ENCODE measurements at regions not wholly inside any gene's neighbourhood (a gene's known extent, or its start where the extent isn't known, plus 50 kb on each side); places are given as distances from the start of the nearest gene placed in this dataset.
"Not testable (repeated sequence)": the region's sequence is repeated elsewhere in the genome, so short reads cannot be mapped to it uniquely, and the experiment has no call there.

DNA sequence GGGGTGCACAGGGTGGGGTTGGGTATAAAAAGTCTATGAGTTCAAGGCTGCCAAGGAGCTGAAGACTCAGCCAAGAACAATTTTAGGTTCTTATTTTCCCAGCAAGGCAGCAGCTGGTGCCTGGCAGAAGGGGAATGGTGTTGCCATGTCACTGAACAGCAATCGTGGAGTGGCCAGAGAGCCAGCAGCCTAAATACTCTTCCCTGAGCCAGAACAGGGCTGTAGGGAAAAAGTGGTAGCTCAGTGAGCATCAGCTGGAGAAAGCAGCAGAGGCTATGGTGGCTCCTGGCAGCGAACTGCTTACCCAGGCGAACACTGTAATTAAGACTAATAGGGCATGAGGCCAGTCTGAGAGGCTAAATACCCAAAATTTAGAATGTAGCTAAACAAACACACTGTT is 334.9 kb downstream of the RMST start:
- no peak for DNase-seq (ENCODE audit: low read depth in 3 of 3)

DNA sequence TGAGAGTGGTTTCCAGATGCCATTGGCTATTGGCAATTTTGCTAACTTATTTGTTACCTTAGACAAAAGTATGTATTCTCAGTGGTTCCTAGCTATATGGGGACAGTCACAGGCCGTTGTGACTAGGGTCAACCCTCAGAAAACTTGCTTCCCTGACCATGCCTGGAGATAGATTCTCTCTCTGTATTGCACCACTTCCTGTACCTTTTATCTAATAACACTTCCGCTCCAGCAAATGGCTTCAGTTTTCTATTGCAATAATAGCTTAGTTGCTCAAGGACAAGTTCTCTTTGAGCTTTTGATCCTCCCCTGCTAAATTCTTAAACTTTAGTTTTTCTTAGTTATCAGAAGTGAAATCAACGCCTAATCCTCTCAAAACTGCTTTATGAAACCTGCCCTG is 338.0 kb downstream of the RMST start:
- no peak for DNase-seq (ENCODE audit: low read depth in 3 of 3)

DNA sequence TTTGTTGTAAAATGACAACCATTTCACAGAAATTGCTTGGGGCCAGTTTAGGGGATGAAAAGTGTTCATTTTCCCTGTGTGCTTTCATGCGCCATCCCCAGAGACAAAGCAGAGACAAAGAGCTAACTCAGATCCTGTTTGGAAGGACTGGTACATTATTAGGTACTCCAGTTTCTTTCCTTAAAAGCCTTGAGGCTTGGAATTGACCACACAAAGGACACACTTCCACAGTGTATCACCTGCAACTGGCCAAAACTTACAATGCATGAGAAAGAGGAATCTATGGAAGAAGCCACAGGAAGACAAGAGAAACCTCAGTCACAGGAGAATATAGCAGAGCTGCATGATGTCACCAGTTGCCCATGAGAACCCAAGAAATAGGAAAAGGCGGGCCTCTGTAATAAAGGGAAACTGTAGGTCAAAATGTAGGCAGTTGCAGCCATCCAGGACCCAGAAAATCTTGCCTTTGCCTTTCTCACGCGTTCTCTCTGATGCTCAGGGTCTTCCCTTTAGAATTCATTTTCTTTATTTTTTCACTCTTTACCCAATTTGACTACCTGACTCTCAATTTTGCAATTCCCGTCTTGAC is 339.0 kb downstream of the RMST start:
- no peak for DNase-seq (ENCODE audit: low read depth in 3 of 3)

DNA sequence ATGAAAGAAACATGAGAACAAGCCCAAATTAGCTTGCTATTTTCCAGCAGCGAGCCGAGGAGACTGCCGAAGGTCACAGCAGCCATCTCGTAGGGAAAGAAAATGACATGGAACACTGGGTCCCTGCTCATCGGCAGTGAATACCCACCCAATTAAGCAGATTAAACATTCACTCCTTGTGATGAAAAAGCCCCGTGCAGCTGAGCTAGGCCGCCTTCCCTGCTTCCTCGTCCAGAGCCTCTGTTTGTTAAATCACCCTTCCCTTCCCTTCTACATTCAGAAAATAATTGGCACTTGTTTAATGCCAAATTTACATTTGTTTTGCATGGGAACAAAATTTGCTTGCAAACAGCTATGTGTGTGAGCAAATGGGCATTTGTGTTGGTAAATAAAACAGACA is 342.5 kb downstream of the RMST start:
- DNase-seq (ENCODE audit: low read depth in 3 of 3), result no peak

DNA sequence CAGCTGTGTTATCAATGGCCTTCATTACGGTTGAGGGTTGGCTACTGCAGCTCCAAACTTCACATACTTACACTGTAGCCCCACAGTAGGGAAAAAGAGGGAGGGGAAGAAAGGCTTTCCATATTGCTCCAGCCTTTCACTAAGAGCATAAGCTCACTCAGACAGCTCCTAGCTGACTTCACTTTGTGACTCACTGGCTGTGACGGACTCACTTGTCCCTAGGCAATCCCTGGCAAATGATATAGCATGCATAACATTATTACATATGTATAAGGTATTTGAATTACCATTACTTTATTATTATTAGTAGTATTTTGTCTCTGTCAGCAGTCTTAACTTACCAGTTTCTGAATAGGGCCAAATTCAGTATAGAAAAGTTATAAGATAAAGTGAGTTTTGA is 350.7 kb downstream of the RMST start:
- no peak for DNase-seq (ENCODE audit: low read depth in 3 of 3)

DNA sequence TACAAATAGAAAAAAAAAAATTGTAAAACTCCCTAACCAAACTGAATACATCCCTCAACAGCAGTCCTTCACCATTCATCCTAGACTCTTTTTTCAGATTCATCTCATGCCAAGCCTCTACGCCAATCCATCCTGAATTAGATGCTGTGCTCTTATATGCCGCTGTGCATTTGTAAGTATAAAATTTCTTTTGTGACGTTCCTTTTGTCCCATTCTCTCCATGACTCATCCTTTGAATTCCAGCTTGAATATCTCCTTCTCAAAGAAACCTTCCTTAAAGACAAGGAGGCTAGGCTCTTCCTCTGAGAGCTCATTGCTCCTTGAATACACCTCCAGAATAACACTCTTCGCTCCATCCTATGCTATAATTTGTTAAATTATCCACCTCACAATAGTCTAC is 359.2 kb downstream of the RMST start:
- no peak for DNase-seq (ENCODE audit: low read depth in 3 of 3)

DNA sequence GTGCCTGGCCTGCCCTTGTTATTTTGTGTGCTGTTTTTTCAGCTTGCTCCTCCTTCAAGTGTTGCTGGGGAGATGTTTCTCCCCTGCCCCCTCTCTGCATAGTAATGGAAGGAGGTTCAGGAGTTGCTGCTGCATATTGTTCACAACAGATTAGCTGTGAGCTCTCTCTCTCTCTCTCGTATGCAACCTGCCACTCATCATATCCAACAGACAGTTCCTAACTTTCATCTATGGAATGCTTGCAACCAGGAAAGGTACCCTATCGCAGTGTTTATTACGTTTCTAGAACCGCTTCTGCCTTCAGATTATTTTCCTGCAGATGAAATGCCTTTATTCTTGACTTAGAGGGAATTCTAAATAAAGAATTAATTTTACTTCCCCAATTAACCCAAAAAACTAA is 372.9 kb downstream of the RMST start:
- DNase-seq (ENCODE audit: low read depth in 3 of 3), result no peak

DNA sequence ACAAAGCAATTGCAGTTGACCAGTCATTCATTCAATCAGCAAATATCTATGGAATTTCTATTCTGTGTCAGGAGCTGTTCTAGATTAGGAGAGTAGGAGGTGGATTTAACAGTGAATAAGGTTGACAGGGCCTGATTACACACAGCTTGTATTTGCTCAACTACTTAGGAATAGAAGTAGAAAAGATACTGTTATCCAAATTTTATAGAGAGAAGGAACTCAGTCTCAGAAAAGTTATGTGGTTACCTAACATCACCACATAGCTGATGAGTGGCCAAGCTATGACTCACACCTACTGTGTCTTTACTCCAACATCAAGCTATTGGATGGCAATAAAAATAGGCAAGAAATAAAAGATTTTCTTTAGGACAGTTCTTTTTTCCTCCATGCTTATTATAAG is 374.8 kb downstream of the RMST start:
- DNase-seq (ENCODE audit: low read depth in 3 of 3), result no peak

DNA sequence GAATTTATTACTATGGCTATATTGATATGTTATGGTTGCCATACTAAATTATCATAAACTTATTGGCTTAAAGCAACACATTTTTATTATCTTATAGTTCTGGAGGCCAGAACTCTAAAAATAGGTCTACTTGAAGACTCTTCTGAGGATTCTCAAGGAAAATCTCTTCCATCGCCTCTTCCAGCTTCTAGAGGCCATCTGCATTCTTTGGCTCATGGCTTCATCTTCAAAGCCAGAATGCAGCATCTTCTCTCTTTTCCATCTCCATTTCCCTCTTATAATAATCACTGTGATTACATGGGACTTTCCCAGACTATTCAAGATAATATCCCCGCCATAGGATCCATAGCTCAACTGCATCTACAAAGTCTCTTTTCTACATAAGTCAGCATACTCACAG is 385.4 kb downstream of the RMST start:
- no peak for DNase-seq (ENCODE audit: low read depth in 3 of 3)

DNA sequence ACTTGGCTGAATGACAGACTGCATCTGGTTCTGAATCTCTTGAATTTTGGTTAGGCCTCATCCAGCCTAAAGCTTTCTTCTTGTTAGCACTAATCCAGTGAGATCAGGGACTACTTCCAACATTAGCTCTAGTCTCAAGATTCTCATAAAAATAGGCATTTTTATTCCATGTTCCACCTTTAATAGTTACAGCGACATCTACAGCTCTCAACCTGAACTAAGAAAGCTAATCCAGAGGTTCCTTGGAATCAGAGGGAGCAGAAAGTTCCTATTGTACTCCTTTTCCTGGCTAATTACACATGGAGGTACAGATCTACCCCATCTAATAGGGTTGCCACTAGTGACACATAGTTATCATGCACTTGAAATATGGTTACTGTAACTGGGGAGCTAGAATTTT is 391.9 kb downstream of the RMST start:
- DNase-seq (ENCODE audit: low read depth in 3 of 3), result no peak

DNA sequence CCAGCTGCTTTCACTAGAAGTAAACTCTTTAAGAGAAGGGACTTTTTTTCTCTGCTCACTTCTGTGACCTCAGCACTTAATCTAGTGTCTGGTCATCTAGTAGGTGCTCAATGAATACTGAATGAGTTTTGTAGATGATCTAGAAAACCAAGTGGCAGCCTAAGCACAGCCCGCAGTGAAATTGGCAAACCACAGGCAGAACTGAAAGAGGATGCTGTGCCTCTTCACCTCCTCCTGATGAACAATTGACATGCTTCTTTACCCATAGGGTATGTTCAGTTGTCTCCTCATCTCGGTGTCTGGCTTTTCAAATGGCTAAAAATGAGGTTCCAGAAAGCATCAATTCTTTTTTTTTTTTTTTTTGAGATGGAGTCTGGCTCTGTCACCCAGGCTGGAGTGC is 399.5 kb downstream of the RMST start:
- DNase-seq (ENCODE audit: low read depth in 3 of 3), result no peak

DNA sequence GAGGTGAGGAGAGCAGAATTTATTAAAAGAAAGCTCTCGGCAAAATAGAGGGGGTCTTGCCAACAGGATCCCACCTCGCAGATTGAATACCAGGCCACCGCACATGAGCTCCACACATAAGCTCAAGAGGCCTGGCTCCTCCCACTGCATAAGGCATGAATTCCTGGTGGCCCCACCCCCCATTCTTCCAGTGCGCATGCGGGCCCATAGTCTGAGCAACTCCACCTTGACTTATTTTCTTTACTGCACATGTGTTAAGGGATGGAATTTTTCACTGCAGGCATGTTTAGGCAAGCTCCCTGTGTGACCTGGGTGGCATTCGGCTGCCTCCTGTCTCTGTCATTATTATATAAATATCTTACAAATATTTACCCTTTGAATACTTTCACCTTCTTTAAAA is 412.5 kb downstream of the RMST start:
- no peak for DNase-seq (ENCODE audit: low read depth in 3 of 3)

DNA sequence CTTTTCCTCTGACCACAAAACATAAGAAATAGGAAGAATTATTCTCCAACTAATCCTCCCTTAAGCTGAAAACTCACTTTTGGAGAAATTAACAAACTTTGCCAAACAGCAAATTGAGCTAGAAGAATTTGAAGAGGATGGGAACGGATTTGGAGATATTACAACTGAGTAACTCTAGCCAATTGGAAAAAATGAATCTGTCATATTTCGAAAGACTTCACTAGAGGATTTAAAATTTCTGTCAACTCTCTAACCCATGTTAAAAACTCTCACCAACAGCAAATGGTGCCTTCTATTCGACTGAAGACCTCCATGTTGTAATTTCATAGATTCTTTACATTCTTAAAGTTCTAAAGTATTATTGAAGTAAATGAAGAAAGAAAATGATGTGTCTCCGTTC is 414.2 kb downstream of the RMST start:
- DNase-seq (ENCODE audit: low read depth in 3 of 3), result no peak

DNA sequence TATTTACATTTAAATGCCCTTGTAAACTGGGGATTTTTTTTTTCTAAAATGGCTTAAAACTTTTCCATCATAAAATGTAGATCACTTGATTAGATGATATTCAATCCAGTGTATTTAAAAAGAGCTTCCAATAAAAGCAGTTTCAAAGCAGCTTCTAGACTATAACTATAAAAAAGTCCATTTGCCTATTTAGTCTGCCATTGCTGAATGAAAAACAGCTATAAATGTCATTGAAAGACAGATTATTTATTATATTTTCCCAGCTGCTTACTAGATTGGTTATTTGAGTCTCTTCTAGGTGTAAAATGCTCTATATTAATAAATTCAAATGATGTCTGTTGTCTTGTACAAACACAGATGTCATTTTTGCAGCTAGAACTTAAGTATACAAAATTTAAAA is 414.8 kb downstream of the RMST start:
- DNase-seq (ENCODE audit: low read depth in 3 of 3), result no peak

DNA sequence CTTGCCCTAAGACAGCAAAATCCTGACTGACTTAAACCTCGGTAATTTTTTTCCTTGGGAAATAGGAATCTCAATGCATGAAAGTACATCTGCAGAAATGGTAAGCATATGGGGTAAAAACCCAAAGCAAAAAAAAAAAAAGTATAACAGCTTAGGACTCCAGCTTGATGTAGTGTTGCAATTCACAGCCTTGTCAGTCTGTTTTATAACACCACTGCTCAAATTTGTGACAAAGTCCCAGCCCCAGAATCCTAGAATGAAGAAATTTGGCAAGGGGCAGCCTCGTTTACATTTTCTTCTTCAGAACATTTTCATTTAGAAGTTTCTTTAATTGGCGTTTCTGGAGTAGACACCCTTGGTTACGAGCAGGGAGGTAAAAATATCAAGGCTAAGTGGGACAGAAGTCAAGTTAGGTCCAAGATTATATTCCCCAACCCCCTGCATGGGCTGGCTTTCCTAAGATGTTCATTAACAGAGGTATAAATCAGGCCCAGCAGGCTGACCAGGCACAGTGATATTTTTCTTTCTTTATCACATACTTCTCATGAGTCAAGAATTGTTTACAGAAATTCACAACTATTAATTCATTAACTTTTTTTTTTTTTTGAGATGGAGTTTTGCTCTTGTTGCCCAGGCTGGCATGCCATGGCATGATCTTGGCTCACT is 424.0 kb downstream of the RMST start:
- DNase-seq (ENCODE audit: low read depth in 3 of 3), result no peak

DNA sequence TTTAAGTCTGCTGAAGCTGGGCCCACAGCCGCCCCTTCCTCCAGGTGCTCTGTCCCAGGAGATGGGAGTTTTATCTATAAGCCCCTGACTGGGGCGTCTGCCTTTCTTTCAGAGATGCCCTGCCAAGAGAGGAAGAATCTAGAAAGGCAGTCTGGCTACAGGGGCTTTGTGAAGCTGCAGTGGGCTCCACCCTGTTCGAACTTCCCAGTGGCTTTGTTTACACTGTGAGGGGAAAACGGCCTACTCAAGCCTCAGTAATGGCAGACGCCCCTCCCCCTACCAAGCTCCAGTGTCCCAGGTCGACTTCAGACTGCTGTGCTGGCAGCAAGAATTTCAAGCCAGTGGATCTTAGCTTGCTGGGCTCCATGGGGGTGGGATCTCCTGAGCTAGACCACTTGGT is 435.3 kb downstream of the RMST start:
- DNase-seq (ENCODE audit: low read depth in 3 of 3), result not testable (repeated sequence)

DNA sequence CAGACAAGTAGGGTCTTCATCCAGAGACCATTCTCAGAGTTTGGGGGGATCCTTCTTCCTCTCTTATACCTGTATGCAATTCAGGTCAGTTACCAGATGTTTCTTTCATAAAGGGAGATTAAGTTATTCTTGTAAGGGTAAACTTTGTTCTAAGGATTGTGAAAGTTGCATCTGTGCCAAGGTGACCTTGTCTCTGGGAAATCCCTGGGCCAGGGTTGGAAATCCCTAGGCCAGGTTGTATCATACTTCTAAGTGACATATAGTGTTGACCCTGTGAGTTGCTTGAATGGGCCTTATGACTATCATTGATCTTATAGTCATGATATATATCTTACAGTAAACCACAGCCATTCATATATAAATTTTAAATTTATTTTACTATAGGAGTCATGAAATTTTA is 436.9 kb downstream of the RMST start:
- DNase-seq (ENCODE audit: low read depth in 3 of 3), result no peak

DNA sequence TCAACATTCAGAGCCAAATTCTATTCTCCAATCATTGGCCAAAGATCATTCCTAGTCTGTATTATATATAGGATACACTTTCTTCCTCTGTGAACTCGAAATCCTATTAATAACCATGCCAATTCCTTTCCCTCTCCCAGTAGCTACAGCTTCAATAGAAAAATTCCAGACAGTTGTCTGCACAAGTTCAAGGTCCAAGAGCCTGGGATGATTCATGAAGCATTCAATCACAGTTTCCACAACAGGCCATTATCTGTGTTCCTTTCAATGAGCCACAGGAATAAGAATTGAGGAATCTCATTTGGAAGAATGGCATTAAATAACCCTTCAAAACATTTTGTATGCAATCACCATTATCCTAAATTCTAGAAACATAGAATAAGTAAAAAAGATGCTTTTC is 437.4 kb downstream of the RMST start:
- DNase-seq (ENCODE audit: low read depth in 3 of 3), result no peak

DNA sequence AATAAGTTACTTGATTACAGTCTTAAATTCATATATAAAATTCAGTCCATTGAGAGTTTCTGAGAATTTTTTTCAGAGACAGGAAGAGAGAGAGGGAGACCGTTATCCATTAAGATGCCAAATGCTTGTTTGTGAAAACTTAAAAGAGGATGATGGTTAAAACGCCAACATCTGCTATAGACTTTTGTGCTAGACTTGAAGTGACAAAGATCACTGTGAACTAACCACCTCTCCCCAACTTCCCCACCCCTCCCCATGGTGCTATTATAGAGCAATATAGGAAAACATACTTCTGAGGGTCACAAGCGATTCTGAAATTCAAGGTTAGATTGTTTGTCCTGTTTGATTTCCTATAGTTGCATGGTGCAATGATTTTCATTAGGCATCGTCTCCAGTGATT is 440.8 kb downstream of the RMST start:
- DNase-seq (ENCODE audit: low read depth in 3 of 3), result no peak

DNA sequence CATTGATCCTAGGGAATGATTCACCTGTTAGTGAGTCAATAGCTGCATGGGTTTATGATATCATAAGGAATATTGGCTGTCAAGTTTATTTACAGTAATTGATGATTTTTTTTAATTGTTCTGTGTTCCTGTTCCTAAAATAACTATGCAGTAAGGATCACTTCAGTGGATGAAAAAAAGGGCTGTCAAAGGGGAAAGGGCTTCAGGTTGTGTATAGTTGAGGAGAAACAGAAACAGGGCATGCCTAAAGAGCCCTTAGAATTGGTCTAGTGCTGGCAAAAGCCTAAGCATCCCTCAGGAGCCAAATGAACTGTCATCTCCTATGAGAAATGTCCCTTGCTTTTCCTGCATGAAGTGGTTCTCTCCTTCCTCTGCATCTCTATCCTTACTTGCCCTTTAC is 444.9 kb downstream of the RMST start:
- no peak for DNase-seq (ENCODE audit: low read depth in 3 of 3)

DNA sequence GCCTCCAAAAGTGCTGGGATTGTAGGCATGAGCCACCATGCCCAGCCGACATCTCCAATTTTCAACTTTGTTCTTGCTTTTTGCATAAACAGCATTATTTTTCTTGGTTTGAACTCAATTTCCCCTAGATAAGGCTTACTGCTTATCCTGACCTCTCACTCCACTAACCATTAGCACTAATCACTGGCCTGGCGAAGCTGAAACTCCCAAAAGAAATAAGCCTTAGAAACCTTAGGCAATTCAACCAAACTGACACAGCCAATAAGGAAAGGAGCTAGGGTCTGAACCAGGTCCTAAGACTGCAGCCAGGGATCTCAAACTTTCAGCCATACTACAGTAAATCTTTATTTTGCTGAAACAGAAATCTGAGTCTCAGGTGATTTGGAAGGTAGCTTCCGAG is 448.0 kb downstream of the RMST start:
- no peak for DNase-seq (ENCODE audit: low read depth in 3 of 3)

DNA sequence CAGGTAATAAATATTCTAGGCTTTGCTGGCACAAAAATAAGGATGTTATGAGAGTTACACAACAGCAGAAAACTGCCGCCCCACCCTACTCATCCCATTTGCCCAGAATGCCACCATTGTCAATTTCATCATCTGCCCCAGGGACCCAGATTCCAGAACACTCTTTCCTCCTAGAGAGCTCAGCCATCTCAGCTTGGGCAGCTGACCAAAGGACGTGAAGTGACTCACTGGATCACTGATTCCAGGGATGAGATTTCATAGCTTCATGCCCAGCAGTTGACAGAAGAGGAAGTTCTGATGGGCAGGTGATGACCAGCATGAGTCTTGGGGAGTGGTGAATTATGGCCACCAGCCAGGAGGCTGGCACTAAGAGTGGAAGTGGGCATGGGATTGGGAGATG is 450.3 kb downstream of the RMST start:
- no peak for DNase-seq (ENCODE audit: low read depth in 3 of 3)

DNA sequence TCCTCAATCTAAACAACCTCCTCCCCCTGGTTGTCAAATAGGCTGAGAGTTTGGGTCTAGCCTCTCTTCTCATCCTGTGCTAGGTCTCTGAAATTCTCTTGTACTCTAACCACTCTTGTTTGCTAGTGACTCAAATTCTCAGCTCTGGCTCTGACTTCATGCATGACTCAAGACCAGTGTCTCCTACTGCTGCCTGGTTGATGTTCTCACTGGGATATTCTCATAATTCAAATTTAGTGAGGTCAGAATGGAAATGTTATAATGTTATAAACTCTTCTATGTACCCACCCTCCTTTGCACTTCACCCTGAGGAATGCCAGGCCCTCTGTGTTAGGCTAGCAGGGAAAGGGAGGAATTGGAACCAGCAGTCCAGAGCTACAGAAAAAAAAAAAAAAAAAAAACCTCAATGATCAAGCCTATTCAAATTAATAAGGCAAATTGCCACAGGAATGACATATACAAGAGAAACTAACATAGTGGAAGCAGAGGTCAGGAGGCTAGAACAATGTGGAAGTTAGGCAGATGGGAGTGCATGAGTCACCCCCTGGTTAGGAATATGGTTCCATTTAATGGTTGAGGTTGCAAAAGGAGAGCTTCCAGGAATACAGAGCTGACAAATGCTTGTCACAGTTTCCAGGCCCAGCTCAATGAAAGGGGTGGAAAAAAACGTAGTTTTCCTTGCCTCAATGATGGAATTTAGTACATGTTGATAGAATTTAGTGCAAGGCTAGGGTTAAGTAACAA is 459.5 kb downstream of the RMST start:
- DNase-seq (ENCODE audit: low read depth in 3 of 3), result no peak

DNA sequence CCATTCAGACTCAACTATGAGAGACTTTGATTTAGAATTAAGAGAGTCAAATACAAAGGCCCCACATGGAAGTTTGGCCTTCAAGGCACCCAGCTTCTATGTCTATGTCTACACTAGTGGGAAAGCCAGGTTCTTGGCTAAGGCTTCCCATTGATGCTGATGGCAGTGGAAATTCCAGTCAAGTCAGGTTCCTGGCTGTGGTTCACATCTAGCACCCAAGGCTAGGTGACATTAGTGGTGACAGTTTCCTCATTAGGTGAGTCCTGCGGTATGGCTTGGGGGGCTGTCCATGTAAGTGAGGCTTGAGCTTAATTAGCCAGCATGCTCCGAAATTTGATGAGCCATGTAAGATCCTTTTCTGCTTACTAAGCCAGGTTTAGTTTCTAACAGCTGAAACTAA is 460.9 kb downstream of the RMST start:
- no peak for DNase-seq (ENCODE audit: low read depth in 3 of 3)
